ENCODE measurements at regions not wholly inside any gene's neighbourhood (a gene's known extent, or its start where the extent isn't known, plus 50 kb on each side); places are given as distances from the start of the nearest gene placed in this dataset.
"Not testable (repeated sequence)": the region's sequence is repeated elsewhere in the genome, so short reads cannot be mapped to it uniquely, and the experiment has no call there.

DNA sequence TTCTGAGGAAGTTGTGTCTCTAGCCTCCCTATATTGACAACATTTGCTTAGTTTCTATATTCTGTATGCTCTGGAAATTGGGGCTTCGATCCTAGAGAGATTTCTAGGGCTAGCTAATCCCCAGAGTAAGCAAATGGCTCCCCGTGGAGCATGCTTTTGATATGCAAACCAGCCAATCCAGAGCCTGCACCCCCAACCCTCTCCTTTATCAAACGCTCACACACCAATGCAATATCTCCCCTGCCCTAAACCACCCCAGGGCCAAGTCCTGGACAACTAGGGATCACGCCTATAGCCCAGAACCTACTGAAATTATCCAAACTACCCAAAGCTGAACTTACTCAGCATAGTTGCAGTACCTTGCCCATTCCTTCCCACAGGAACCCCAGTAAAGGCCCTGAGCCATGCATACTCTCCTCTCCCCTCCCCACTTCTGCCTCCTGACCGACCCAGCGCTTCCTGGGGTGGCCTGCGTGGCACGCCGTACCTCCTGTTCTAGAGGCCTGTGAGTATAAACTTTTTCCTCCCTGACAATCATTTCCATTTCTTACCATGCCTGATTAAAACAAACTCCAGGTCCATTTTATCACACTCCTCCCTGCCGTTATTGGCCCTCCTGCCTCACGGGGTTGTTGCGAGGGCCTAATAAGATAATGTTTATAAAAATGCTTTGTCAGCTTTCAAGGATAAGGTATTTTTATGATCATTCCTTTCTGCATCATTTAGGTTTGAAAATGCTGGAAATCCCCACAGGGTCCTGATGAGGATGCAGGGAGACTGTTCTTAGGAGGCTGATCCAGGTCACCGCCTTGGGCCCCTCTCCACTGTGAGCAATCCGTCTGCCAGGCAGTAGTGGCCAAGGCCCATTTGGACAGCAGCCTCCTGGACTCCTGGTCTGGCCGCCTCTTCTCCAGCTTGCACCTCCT lies 102.7 kb downstream of the TENT5C start:
- DNase-seq: no peak

DNA sequence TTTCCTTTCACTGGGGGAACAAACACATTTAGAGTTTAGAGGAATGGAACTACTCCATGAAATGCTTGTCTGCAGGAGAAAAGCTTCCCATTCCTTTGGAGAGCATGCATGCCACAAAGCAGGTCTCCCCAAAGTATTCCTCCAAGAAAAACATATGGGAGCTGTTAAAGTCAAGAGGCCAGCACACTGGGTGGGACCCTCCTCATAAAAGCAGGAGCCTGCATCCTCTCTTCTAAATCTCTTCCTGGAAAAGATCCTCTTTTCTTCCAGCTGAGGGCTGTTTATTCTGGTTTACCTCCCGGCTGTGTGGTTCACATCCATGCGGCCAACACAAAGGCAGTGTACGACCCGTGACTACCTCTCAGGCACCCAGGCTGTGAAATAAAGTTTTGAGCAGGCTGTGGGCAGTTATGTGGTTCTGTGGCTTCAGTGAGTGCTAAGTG lies 103.4 kb downstream of the TENT5C start:
- no peak for DNase-seq

GRCh38 chr1:117710710-117711109 lies 104.9 kb downstream of the TENT5C start:
- DNase-seq: no peak

DNA sequence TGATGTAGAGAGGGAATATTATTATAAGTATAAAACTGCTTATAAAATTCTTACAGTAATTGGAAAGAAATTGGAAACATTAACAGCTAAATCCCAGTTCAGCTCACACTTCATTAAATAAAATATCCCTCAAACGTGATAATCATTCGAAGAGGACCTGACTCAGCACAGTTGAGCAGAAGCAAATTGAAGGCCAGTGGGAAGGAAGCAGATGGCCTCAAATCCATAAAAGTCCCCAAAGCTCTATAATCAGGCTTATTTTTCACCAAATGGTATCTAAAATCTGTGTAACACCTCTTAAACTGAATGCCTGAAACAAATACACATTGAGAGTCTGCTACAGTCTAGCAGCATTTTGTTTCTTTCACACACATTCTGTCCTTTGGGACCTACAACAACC lies 106.8 kb downstream of the TENT5C start:
- DNase-seq: no peak

DNA sequence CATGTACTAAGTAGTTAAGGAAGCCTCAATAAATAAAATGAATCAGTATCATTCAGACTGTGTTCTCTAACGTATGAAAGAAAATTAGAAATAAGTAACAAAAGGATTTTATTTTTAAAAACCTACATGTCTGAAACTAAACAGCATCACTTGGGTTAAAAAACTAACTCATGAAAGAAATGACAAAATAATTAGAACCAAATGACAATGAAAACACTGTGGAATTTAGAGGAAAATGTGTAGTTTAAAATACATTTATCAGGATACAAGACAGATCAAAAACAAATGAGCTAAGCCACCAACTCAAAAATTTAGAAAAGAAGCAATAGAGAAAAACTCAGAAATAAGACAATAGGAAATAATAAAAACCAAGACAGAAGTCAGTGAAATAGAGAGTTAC lies 108.7 kb downstream of the TENT5C start:
- DNase-seq: no peak

DNA sequence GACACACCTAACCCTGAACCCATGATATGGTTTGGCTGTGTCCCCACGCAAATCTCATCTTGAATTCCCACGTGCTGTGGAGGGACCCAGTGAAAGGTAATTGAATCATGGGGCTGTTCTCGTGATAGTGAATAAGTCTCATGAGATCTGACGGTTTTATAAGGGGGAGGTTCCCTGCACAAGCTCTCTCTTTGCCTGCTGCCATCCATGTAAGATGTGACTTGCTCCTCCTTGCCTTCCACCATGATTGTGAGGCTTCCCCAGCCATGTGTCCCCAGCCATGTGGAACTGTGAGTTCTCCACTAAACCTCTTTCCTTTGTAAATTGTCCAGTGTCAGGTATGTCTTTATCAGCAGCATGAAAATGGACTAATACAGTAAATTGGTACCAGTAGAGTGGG lies 110.2 kb downstream of the TENT5C start:
- not testable (repeated sequence) for DNase-seq

GRCh38 chr1:117717980-117718379 lies 112.1 kb downstream of the TENT5C start:
- not testable (repeated sequence) for DNase-seq

DNA sequence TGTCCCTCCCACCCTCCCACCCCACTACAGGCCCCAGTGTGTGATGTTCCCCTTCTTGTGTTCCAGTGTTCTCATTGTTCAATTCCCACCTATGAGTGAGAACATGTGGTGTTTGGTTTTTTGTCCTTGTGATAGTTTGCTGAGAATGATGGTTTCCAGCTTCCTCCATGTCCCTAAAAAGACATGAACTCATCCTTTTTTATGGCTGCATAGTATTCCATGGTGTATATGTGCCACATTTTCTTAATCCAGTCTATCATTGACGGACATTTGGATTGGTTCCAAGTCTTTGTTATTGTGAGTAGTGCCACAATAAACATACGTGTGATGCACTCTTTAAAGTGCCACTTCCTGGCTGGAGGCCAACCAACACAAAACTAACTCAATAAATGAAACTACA lies 112.7 kb downstream of the TENT5C start:
- not testable (repeated sequence) for DNase-seq

- no peak for DNase-seq
Measured at GRCh38 chr1:117719004-117719403, 113.2 kb downstream of the TENT5C start.

GRCh38 chr1:117732065-117732797 lies 126.4 kb downstream of the TENT5C start:
- DNase-seq: no peak

GRCh38 chr1:117732956-117733355 lies 127.1 kb downstream of the TENT5C start:
- no peak for DNase-seq

DNA sequence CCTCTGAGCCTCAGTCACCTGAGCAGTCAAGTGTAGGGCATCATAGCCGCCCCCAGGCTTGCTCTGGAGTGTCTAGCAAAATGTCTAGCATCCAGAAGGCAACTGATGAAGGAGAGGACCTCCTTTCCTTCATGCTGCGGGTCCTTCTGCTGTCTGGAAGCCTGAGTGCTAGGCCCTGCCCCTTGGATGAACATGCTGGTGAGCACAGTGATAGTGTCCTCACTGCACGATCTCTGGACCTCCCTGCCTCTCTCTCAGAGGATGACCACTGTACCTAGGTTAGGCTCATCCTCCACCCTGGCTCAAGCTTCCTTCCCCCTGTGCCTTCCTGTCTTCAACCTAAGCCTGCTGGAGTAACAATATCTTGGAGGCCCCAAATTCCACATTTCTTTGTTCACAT lies 128.6 kb downstream of the TENT5C start:
- DNase-seq: no peak

DNA sequence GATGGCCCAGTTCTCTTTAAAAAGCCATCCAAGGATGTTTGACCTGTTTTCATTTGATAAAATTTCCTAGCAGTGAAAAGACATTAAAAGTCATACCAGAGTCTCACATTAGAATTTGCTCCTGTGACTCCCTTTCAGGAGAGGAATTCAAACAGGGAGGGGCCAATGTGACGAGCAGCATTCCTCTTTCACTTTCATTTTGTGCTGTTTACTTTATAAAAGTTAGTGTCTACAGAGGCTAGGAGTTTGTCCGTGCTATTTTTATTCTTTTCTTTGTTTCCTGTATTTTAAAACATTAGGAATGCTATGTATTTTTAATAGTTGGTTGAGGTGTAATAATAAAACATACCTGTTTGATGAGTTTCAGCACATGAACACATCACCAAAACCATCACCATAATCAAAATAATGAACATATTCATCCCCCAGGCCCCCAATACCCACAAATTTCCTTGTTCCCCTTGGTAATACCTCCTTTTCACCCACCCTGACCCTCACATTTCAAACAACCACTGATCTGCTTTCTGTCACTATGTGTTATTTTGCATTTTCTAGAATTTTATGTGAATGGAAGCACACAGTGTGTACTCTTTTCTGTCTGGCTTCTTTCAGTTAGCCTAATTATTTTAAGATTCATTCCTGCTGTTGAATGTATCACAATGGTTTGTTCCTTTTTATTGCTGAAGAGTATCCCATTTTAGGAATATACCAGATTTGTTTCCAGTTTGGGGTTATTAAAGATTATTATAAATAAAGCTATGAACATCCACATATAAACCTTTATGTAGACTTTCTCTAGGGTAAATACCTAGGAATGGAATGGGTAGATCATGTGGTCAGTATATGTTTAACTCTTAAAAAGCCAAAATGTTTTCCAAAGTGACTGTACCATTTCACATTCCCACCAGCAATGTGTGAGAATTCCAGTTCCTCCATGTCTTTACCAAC lies 129.5 kb downstream of the TENT5C start:
- DNase-seq: peak; percentile 67

GRCh38 chr1:117739504-117739903 lies 133.7 kb downstream of the TENT5C start:
- DNase-seq: no peak

GRCh38 chr1:117740496-117740895 lies 134.6 kb downstream of the TENT5C start:
- no peak for DNase-seq

DNA sequence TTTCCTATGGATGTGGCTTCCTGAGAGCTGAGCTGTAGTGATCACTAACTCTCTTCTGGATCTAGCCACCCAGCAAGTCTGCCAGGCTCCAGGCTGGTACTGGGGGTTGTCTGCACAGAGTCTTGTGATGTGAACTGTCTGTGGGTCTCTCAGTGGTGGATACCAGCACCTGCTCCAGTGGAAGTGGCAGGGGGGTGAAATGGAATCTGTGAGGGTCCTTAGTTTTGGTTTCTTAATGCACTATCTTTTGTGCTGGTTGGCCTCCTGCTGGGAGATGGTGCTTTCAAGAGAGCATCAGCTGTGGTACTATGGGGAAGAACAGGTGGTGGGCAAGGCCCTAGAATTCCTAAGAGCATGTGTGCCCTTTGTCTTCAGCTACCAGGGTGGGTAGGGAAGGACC lies 140.7 kb downstream of the TENT5C start:
- DNase-seq: not testable (repeated sequence)

- DNase-seq: no peak
Measured at GRCh38 chr1:117747605-117748004, 141.8 kb downstream of the TENT5C start.

GRCh38 chr1:117751321-117751720 lies 145.5 kb downstream of the TENT5C start:
- no peak for DNase-seq

DNA sequence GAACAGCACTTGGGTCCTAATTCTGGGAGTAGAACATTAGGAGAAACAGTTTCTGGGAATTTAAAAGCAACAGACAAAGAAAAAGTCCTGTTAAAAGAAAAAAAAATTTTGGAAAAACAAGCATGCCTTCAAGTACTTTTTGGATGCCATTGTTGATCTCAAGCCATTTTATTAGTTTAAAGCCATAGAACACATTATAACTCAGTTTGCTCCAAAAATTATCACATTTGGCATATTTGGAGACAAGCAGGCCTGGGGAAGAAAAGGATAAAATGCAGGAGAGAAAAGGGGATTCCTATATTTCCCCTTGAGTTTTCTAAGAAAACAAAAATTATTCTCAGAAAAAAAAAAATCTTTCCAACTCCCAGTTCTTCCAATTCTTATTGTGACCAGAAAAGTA lies 146.8 kb downstream of the TENT5C start:
- no peak for DNase-seq

GRCh38 chr1:117753232-117753631 lies 147.4 kb downstream of the TENT5C start:
- DNase-seq: no peak

DNA sequence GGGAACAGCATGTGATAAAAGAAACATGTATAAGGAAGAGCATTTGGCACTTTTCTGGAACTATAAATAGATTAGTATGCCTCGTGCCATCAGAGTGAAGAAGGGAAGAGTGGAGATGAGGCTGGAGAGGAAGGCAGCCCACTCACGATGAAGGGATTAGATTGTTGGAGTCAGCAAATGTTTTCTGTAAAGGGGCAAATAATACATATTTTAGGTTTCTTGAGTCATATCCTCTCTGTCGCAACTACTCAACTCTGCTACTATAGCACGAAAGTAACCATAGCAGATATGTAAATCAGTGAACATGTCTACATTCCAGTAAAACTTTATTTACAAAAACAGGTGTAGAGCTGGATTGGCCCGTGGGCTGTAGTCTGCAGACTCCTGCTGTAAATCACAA lies 147.8 kb downstream of the TENT5C start:
- DNase-seq: peak; percentile 66

- peak; percentile 73 for DNase-seq
Measured at GRCh38 chr1:117754061-117754969, 148.5 kb downstream of the TENT5C start.

Measured in EL (cell line).